GM12891 (cell line): ENCODE measurements at regions not wholly inside any gene's neighbourhood (a gene's known extent, or its start where the extent isn't known, plus 50 kb on each side); places are given as distances from the start of the nearest gene placed in this dataset.

ENCODE experiments used
- POLR2A ChIP-seq: IDR thresholded peaks from 2 replicates; pipeline ENCODE4 v1.6.1; 2011; ENCODE audit warnings: low read depth, low read length, control low read depth
- POLR2AphosphoS5 ChIP-seq: IDR thresholded peaks from 2 replicates; pipeline ENCODE4 v1.6.1; 2011; ENCODE audit warnings: low read depth, low read length, control low read depth
- TAF1 ChIP-seq: IDR thresholded peaks from 2 replicates; pipeline ENCODE4 v1.6.1; 2011; ENCODE audit warnings: low read depth, low read length, control low read depth

GRCh38 chr16:77112746-77113145 lies 78.2 kb upstream of the MON1B start:
- TF ChIP-seq POLR2AphosphoS5 (no peak), POLR2A (no peak), TAF1 (no peak)
